Choroid plexus epithelial cell (primary cell): ENCODE measurements at regions not wholly inside any gene's neighbourhood (a gene's known extent, or its start where the extent isn't known, plus 50 kb on each side); places are given as distances from the start of the nearest gene placed in this dataset.
A peak's percentile ranks its signal among the peaks of the same experiment; 100 is the strongest.
"Not testable (repeated sequence)": the region's sequence is repeated elsewhere in the genome, so short reads cannot be mapped to it uniquely, and the experiment has no call there.

ENCODE experiments used
- DNase-seq: peaks from one replicate; pipeline ENCODE4 v3.0.0-alpha.2; 2010; ENCODE audit warnings: low read depth
- H3K4me3 ChIP-seq: 2 replicates; pipeline ENCODE4 v1.5.1; 2011; ENCODE audit warnings: low read depth, mild to moderate bottlenecking, control low read depth, low read length, moderate library complexity
- TF ChIP-seq, protein P1 (sequence below): conservative IDR thresholded peaks from 2 replicates; pipeline ENCODE4 v1.5.1; 2011; ENCODE audit warnings: low read depth, mild to moderate bottlenecking, control low read depth, inconsistent platforms, low read length, moderate library complexity

- DNase-seq, result no peak
- no peak overlapping the region for H3K4me3 ChIP-seq
- TF ChIP-seq, protein P1, sequence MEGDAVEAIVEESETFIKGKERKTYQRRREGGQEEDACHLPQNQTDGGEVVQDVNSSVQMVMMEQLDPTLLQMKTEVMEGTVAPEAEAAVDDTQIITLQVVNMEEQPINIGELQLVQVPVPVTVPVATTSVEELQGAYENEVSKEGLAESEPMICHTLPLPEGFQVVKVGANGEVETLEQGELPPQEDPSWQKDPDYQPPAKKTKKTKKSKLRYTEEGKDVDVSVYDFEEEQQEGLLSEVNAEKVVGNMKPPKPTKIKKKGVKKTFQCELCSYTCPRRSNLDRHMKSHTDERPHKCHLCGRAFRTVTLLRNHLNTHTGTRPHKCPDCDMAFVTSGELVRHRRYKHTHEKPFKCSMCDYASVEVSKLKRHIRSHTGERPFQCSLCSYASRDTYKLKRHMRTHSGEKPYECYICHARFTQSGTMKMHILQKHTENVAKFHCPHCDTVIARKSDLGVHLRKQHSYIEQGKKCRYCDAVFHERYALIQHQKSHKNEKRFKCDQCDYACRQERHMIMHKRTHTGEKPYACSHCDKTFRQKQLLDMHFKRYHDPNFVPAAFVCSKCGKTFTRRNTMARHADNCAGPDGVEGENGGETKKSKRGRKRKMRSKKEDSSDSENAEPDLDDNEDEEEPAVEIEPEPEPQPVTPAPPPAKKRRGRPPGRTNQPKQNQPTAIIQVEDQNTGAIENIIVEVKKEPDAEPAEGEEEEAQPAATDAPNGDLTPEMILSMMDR, result no peak
These were observed 73.9 kb downstream of the ARL6IP4 start for GRCh38 chr12:123054371-123054770.

DNA sequence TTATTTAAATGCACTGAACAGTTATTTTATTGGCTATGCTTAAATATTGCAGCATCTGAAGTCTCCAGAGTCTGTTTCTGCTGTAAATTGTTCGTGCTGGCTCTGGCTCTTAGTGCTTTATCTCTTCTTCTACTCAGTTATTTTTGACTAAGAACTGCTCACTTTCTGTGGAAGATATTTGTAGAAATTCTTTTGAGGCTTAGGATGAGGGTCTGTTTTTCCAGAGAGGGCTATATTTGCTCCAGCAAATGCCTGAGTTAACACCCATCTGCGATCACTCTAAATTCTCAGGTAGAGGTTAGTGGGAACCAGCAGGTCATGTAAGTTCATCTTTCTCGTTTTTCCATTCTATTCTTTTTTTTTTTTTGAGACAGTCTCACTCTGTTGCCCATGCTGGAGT lies 71.1 kb downstream of the ARL6IP4 start:
- no peak for DNase-seq
- H3K4me3 ChIP-seq, result no peak overlapping the region
- TF ChIP-seq, protein P1, result no peak

DNA sequence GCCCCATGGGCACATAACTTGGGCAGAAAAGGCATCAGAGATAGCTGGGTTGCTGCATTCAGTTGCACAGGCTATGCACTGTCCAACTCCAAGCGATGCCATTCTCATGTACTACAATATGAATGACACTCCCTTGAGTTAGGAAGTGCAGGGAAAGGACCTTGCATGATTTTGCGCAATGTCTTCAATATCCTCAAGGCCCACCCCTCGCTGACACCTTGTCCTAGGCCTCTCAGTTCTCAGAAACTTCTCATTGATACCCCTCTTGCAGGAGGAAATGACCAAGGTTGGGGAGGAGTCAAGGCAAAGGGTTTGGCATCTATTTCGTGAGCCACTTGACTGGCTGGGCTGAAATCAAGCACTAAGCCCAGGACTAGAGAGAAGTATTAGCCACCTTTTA lies 70.4 kb downstream of the ARL6IP4 start:
- DNase-seq, result no peak
- TF ChIP-seq, protein P1, result no peak
- no peak overlapping the region for H3K4me3 ChIP-seq

DNA sequence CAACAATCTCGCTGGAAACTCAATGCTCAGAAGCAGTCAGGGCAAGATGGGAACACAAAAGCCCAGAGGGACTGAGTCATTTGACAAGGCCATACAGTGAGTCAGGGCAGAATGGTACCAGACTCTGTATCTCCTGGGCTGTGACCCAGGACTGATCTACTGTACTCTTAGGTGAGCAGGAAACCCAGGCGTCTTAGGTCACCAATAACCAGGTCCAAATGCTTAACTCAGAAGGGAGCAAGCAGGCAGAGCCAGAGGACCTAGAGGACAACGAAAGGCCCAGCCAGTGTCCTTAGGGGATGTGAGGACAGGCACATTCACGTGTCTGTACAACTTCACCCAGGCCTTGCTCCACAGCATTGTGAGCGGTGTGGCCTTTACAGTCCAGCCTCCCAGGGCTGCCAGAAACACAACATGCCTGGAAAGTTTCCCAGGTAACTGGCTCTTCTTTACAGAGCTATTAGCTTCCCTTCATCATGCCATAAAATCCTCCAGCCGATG lies 69.9 kb downstream of the ARL6IP4 start:
- TF ChIP-seq, protein P1, result no peak
- no peak overlapping the region for H3K4me3 ChIP-seq
- DNase-seq, result peak; percentile 44

DNA sequence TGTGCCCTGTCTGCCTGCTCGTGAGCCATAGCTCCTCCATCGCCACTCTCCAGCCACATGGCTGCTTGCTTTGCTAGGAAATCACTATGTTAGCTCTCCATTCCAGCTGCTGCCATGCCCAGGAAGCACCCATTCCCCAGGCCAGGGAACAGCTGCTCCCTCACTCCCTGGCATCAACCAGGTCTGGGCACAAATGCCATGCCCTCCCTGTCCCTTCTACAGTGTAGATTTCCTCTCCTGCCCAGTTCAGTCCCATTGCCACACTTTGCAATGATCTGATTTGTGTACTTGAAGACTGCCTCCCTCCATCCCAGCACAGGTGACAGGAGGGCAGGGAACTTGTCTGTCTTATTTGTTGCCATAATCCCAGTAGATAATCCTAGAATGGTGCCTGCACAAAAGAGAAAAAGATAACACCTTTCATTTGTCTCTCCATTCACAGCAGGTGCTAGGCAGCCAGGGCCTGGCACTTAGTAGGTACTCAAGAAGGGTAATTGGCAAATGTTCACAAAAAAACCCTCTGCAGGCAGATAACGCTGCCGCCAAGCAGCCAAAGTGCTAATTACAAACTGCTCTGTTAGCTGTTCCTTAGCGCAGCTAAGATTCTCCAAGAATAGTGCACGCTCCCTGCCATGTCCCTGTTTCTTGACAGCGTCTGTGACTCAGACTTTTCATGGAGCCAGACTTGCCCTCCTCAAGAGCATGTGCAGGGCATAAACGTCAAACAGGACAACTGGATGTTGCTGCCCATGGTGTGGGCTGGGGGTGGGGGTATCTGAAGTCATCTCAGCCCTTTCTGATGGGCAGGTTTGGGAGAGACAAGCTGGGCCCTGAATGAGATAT lies 69.1 kb downstream of the ARL6IP4 start:
- TF ChIP-seq, protein P1, result no peak
- peak; percentile 16 for DNase-seq
- H3K4me3 ChIP-seq, result no peak overlapping the region

DNA sequence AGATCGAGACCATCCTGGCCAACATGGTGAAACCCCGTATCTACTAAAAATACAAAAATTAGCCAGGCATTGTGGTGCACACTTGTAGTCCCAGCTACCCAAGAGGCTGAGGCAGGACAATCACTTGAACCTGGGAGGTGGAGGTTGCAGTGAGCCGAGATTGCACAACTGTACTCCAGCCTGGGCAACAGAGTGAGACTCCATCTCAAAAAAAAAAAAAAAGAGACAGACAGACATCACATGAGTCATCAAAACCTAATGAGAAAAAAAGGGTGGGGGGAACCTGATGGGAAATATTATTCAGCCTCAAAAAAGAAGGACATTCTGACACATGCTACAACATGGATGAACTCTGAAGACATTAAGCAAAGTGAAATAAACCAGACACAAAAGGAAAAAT lies 67.4 kb downstream of the ARL6IP4 start:
- not testable (repeated sequence) for DNase-seq, H3K4me3 ChIP-seq

GRCh38 chr12:123047289-123047688 lies 66.8 kb downstream of the ARL6IP4 start:
- DNase-seq, result no peak
- TF ChIP-seq, protein P1, result no peak
- H3K4me3 ChIP-seq, result no peak overlapping the region
